GM21717 (cell line): ENCODE measurements at regions not wholly inside any gene's neighbourhood (a gene's known extent, or its start where the extent isn't known, plus 50 kb on each side); places are given as distances from the start of the nearest gene placed in this dataset.
"Not testable (repeated sequence)": the region's sequence is repeated elsewhere in the genome, so short reads cannot be mapped to it uniquely, and the experiment has no call there.

Experiments used
- ATAC-seq: cut with Tn5 transposase; IDR thresholded peaks from one replicate; pipeline ENCODE4 v1.9.1; 2021; ENCODE audit warnings: mild to moderate bottlenecking, moderate library complexity; ENCODE audit not compliant: unreplicated experiment

DNA sequence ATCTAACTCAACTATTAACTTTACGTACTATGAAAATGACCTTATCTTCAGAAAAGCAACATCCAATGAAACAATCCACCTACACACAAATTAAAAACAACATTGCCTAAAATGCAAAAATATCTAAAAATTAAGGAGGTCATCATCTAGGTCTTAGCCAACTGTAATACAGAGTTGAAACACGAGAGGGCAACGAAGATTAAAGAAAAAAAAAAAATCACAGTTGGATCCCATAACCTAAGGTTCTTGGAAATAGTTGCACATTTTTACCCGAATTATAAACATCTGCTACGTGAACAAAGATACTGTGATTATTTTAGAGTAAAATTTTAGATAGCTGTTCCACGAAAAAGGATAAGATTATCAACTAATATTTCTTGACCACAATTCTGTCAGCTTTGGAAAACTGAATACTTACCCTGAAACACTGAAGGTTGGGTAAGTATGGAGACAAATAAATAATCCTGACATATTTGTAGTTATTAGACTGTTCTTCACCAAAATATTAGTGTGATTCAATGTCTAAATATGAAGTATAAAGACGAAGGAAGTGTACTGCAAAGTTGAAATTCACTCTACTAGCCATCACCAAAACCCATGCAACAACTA lies 88.0 kb upstream of the AK4 start:
- ATAC-seq: no peak

DNA sequence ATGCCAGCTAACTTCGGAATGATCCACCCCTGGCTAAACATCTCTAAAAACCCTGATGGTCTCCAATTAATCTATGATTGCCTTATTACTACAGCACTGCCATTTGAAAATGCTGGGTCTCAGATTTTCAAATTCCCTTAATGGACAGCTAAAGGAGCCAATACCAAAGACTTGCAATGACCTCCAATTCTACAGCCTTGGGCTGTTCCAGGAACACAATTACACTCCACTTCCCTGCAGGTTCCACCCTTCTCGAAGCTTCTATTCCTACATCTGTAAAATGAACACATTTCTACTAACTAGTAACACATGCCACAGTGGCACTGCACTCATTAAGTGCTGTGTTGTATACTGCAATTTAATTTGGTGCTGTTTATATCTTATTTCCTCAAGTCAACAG lies 85.7 kb upstream of the AK4 start:
- ATAC-seq: no peak

DNA sequence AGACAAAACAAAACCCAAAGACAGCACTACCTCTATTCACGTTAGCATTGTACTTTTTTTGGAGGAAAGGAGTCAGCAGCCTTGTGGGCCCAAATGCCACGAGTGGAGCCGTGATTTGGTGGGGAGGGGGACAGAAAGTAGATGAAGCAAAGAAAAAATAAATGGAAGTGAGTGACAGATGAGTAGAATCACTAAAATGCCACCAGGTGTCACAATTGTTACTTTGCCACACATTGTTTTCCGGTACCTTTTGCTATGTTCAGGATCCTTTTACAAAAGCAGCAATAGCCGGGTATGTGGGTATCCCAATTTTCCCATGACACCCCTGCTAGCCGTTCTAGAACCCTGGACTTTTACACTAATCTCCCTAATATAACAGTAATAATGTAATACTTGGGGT lies 85.0 kb upstream of the AK4 start:
- ATAC-seq: no peak

DNA sequence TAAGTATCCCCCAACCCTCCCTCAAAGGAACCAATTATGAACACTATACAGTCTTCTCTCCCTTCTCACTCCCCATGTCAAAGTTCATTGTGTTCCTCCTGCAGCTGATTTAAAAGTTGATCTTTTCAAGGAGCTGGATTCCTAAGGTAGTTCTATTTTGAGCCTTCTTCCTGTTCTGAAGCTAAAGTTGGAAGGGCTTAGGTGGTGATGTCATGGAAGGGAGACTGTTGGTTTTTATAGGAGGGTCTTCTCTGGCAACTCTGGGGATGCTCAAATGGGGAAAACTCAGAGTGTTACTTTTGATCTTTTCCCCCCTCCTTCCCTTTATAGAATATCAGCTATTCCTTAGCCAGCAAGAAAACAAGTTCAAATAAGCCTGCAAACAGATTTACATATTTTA lies 83.0 kb upstream of the AK4 start:
- ATAC-seq: no peak

DNA sequence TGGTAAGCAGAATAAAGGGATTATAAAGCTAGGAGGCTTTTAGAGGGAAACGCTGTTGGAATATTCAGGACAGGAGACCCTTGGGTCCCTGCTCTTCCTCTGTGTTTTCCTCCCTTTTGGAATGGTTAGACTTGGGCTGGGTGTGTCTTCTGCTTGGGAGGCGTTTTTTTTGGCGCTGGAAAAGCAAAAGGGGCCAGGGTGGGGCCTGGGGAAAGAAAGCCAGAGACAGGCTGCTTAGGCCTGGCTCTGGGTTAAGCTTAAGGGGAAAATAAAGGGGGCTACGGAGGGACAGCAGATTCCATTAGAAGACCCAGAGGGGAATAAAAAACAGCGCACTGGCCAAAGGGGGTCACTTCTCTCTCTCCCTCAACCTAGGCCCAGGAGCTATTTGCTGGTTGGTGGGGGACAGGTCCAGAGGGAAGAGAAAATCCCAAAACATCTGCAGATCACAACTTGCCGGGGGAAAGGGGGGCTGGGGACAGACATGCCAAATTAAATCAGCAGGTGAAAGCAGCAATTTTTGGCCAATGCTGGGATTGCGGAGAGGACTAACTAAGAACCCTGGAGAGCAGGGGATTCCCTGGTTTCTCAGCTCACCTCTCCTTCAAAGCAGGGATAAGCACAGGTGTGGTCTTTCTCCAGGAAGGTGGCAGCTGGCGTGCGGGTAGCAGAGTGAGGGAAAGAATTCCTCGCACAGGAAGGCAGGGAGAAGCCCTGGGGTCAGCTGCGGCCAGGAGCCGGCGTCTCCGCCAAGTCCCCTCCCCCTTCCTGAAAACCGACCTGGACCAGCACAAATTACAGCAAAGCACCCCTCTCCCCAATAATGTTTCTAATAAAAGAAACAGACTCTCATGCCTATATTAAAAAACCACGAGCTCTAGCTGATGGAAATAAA lies 82.2 kb upstream of the AK4 start:
- no peak for ATAC-seq

GRCh38 chr1:65066419-65066765 lies 81.6 kb upstream of the AK4 start:
- peak; percentile 20 for ATAC-seq

- ATAC-seq: peak; percentile 61
These were observed 81.1 kb upstream of the AK4 start for GRCh38 chr1:65066766-65067490.

- ATAC-seq: peak; percentile 35
These were observed 80.4 kb upstream of the AK4 start for GRCh38 chr1:65067491-65068201.

GRCh38 chr1:65068202-65069010 lies 79.6 kb upstream of the AK4 start:
- ATAC-seq: peak; percentile 20

- no peak for ATAC-seq
These were observed 78.9 kb upstream of the AK4 start for GRCh38 chr1:65069011-65069565.

DNA sequence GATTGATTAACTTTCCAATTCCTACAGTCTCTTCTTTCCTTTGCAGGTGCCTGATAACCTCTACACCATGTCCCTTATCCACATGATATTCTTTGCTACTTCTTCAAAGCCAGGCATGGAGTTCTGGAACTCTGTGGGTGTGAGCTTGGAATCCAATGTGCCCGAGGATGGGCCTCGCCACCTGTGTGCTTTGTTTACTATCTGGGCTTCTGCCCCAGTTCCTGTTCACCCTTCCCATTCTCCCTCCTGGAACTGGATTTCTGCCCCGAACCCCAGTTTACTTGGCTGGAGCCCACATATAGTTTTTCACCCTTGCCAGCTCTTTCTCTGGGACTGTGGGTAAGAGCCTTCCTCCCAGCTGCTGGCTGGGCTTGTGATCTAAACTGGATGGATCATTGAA lies 75.2 kb upstream of the AK4 start:
- no peak for ATAC-seq

DNA sequence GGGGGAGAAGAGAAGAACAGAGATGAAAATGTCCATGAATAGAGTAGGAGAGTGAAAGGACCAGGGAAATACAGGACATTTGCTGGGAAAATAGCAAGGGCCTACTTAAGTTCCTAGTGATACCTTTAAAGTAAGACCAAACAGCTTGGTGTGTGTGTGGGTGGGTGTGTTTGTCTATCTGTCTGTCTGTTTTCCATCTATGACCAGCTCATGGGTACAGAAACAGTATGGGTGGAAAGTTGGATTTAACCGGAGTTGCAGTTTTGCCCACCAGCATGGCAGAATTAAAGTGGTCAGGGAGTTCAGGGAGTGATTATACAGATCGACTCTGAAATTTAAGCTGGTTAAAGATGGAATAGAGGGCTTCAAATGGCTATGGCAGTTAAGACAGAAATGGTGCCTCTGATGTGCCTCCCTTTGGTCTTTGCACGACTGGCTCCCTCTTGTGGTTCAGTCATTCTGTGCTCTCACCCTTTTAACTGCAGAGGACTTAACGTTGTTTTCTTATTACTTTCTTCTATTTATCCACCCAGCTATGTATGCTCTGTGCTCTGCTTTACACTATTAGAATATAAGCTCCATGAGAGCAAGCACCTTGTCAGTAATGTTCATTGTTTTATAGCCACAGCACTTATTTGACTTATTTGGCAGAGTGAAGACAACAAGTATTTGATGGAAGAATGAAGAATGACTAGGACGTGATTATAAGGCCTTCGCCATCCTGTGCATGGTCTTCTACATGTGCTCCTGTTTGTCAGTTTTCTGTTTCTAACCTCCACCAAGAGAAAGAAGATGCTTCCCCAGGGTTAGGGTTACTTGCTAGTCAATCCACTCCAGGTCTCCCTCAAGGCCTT lies 72.7 kb upstream of the AK4 start:
- peak; percentile 71 for ATAC-seq

- no peak for ATAC-seq
These were observed 70.6 kb upstream of the AK4 start for GRCh38 chr1:65077369-65077768.

DNA sequence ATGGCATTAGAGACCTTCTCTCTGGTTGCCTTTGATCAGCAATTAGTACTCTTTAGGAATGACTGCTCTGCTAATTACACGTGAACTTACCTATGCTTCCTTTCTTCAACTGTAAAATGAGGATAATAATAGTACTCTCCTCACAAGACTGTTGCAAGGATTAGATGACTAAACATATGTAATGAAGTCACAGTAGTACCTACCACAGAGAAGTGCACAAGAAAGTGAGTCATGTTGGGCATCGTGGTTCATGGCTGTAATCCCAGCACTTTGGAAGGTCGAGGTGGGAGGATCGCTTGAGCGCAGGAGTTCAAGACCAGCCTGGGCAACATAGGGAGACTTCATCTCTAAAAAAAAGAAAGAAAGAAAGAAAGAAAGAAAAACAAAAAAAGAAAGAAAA lies 68.1 kb upstream of the AK4 start:
- ATAC-seq: no peak

DNA sequence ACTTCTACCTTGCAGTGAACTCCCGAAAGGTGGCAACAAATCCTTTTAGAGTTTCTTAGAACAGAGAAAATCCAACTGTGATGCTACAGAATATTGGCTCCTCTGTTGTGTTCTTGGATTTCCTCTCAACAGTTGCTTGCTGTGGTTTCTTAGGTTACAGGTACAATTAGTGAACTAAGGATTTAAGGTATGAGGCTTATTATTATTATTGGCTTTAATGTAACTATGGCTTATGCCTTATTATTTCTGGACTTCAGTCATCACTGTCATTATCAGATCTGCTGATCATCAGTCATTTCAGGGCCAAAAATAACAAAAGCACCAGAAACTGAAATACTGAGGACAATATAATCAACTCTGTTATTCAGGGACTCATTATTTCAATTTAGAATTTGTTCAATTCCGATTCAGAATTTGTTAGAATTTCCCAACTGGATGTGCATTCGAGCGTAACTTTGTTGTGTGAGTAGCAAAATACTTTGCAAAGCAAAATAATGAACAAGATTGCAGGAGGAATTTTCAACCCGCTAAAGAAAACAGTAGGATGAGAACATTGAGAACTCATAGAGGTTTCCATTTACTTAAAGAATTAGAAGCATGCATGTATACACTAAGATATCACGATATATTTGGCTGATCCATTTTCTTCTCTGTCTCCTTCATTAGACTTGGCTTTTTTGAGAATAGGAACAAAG lies 65.5 kb upstream of the AK4 start:
- no peak for ATAC-seq

- peak; percentile 72 for ATAC-seq
These were observed 64.6 kb upstream of the AK4 start for GRCh38 chr1:65083263-65083896.

DNA sequence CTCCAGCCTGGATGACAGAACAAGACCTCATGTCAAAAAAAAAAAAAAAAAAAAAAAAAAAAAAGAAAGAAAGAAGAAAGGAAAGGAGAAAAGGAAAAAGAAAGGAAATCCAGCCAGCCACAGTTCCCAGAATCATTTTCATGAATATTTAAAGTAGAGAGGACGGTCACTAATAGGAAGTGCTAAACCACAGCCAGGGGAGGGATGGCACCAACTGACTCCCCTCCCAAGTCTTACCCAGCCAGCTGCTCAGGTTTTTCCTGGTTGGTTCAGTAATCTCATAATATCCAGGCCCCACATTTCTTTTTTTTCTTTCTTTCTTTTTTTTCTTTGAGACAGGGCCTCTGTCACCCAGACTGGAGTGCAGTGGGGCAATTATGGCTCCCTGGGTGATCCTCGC lies 63.9 kb upstream of the AK4 start:
- no peak for ATAC-seq

DNA sequence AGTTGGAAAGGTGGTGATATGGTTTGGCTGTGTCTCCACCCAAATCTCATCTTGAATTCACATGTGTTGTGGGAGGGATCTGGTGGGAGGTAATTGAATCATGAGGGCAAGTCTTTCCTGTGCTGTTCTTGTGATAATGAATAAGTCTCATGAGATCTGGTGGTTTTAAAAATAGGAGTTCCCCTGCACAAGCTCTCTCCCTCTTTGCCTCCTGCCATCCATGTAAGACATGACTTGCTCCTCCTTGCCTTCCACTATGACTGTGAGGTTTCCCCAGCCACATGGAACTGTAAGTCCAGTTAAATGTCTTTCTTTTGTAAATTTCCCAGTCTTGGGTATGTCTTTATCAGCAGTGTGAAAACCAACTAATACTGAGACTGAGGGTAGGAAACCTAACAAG lies 60.5 kb upstream of the AK4 start:
- ATAC-seq: not testable (repeated sequence)
